ENCODE measurements at regions not wholly inside any gene's neighbourhood (a gene's known extent, or its start where the extent isn't known, plus 50 kb on each side); places are given as distances from the start of the nearest gene placed in this dataset.

GRCh38 chr14:43005807-43006206 is 1399.1 kb downstream of the LRFN5 start:
- Mint-ChIP-seq H3K4me3 (no peak overlapping the region), H3K4me1 (ENCODE audit: low read depth) (no peaks in the 10 kb centered on the region), H3K9me3 (peaks cover 71% of the 10 kb centered on the region), H3K27ac (no peak overlapping the region), H3K27me3 (ENCODE audit: insufficient read depth) (no peaks in the 10 kb centered on the region; the same call in 1 of the 2 replicates), H3K36me3 (ENCODE audit: low read depth) (peaks cover 8% of the 10 kb centered on the region)
- DNase-seq, result no peak
- no peak; the same call in 1 of the 2 replicates for TF ChIP-seq CTCF (IDR thresholded peaks at IDR 0.05)

GRCh38 chr14:43003845-43004244 is 1397.2 kb downstream of the LRFN5 start:
- Mint-ChIP-seq H3K27me3 (ENCODE audit: insufficient read depth) (no peaks in the 10 kb centered on the region; the same call in 1 of the 2 replicates), H3K9me3 (peaks cover 73% of the 10 kb centered on the region), H3K4me3 (no peak overlapping the region), H3K27ac (no peak overlapping the region), H3K36me3 (ENCODE audit: low read depth) (peaks cover 4% of the 10 kb centered on the region), H3K4me1 (ENCODE audit: low read depth) (no peaks in the 10 kb centered on the region)
- DNase-seq, result no peak
- TF ChIP-seq CTCF (IDR thresholded peaks at IDR 0.05), result no peak

- Mint-ChIP-seq H3K36me3 (ENCODE audit: low read depth) (peaks cover 4% of the 10 kb centered on the region), H3K4me1 (ENCODE audit: low read depth) (no peaks in the 10 kb centered on the region), H3K27ac (no peak overlapping the region), H3K4me3 (no peak overlapping the region), H3K27me3 (ENCODE audit: insufficient read depth) (no peaks in the 10 kb centered on the region; the same call in 1 of the 2 replicates), H3K9me3 (peaks cover 55% of the 10 kb centered on the region)
- DNase-seq, result no peak
- no peak for TF ChIP-seq CTCF (IDR thresholded peaks at IDR 0.05)
Observed at GRCh38 chr14:43001731-43002130, 1395.1 kb downstream of the LRFN5 start.

GRCh38 chr14:42994051-42994736 is 1387.5 kb downstream of the LRFN5 start:
- Mint-ChIP-seq H3K9me3 (peaks cover 26% of the 10 kb centered on the region), H3K36me3 (ENCODE audit: low read depth) (no peaks in the 10 kb centered on the region), H3K27me3 (ENCODE audit: insufficient read depth) (no peaks in the 10 kb centered on the region), H3K4me3 (no peak overlapping the region), H3K4me1 (ENCODE audit: low read depth) (no peaks in the 10 kb centered on the region), H3K27ac (no peak overlapping the region)
- no peak for TF ChIP-seq CTCF (IDR thresholded peaks at IDR 0.05)
- DNase-seq, result no peak

- no peaks in the 10 kb centered on the region for H3K4me1 Mint-ChIP-seq (ENCODE audit: low read depth)
- H3K9me3 Mint-ChIP-seq, result peaks cover 39% of the 10 kb centered on the region
- H3K4me3 Mint-ChIP-seq, result no peak overlapping the region
- H3K27ac Mint-ChIP-seq, result no peak overlapping the region
- TF ChIP-seq CTCF (IDR thresholded peaks at IDR 0.05), result no peak
- H3K36me3 Mint-ChIP-seq (ENCODE audit: low read depth), result no peaks in the 10 kb centered on the region
- no peak for DNase-seq
- no peaks in the 10 kb centered on the region for H3K27me3 Mint-ChIP-seq (ENCODE audit: insufficient read depth)
Observed at GRCh38 chr14:42992930-42993329, 1386.3 kb downstream of the LRFN5 start.

Measured in HFFc6 (cell line).